HepG2 (cell line): ENCODE measurements at regions not wholly inside any gene's neighbourhood (a gene's known extent, or its start where the extent isn't known, plus 50 kb on each side); places are given as distances from the start of the nearest gene placed in this dataset.

Source experiments
- BRD4 ChIP-seq: sonication (generic); formaldehyde crosslinking; IDR thresholded peaks from 2 replicates; pipeline ENCODE4 v1.4.0; 2020; ENCODE audit warnings: missing genetic modification reagents
- CBX2 ChIP-seq, 2 experiments: fragments of 200-600 bp in 1 of 2; sonication (generic); formaldehyde crosslinking in 1 of 2; IDR thresholded peaks; 2 replicates each; pipeline versions ENCODE4 v1.7.0 to v1.8.1; 2018 to 2022; ENCODE audit warnings: low read depth in 2 of 2, low read length in 1 of 2, mild to moderate bottlenecking in 1 of 2, missing genetic modification reagents in 1 of 2
- ETV5 ChIP-seq: IDR thresholded peaks from 2 replicates; pipeline ENCODE4 v1.6.1; 2018; ENCODE audit warnings: missing biosample characterization, missing genetic modification reagents, inconsistent platforms, borderline replicate concordance
- FLYWCH1 ChIP-seq: sonication (generic); formaldehyde crosslinking; IDR thresholded peaks from 2 replicates; pipeline ENCODE4 v1.8.1; 2023; ENCODE audit warnings: mild to moderate bottlenecking, missing genetic modification reagents
- FOXP4 ChIP-seq: sonication (generic); formaldehyde crosslinking; IDR thresholded peaks from 2 replicates; pipeline ENCODE4 v1.4.0; 2020; ENCODE audit warnings: missing genetic modification reagents
- KDM2A ChIP-seq: sonication (generic); formaldehyde crosslinking; IDR thresholded peaks from 2 replicates; pipeline ENCODE4 v1.4.0; 2020; ENCODE audit warnings: low read depth, missing genetic modification reagents, borderline replicate concordance
- LBX2 ChIP-seq: sonication (generic); formaldehyde crosslinking; IDR thresholded peaks from 2 replicates; pipeline ENCODE4 v1.5.0; 2020; ENCODE audit warnings: missing genetic modification reagents, mild to moderate bottlenecking, borderline replicate concordance
- MATR3 ChIP-seq: sonication (generic); formaldehyde crosslinking; IDR thresholded peaks from 2 replicates; pipeline ENCODE4 v1.4.0; 2020; ENCODE audit warnings: missing genetic modification reagents
- MXD3 ChIP-seq: IDR thresholded peaks from 2 replicates; pipeline ENCODE4 v1.6.1; 2016; ENCODE audit warnings: mild to moderate bottlenecking, missing biosample characterization, missing genetic modification reagents
- MXD4 ChIP-seq: IDR thresholded peaks from 2 replicates; pipeline ENCODE4 v1.6.1; 2016; ENCODE audit warnings: mild to moderate bottlenecking, missing biosample characterization, missing genetic modification reagents
- NFIB ChIP-seq: sonication (generic); formaldehyde crosslinking; IDR thresholded peaks from 2 replicates; pipeline ENCODE4 v1.9.0; 2021; ENCODE audit warnings: missing genetic modification reagents, mild to moderate bottlenecking, borderline replicate concordance
- PCBP2 ChIP-seq: fragments of 200-400 bp; formaldehyde crosslinking; optimal IDR thresholded peaks from 2 replicates; pipeline ENCODE3; 2018; ENCODE audit warnings: low read length, low read depth; ENCODE audit not compliant: poor library complexity, severe bottlenecking
- PHF5A ChIP-seq: IDR thresholded peaks from one replicate; pipeline ENCODE4 v1.6.1; 2018; ENCODE audit warnings: low read depth, missing genetic modification reagents; ENCODE audit not compliant: unreplicated experiment
- SAFB2 ChIP-seq: sonication (generic); formaldehyde crosslinking; IDR thresholded peaks from 2 replicates; pipeline ENCODE4 v1.5.1; 2020; ENCODE audit warnings: missing genetic modification reagents, low read depth, mild to moderate bottlenecking, borderline replicate concordance
- SNAI1 ChIP-seq: sonication (generic); formaldehyde crosslinking; IDR thresholded peaks from 2 replicates; pipeline ENCODE4 v1.5.0; 2020; ENCODE audit warnings: mild to moderate bottlenecking, missing genetic modification reagents, borderline replicate concordance
- SRF ChIP-seq: IDR thresholded peaks from 2 replicates; pipeline ENCODE4 v1.6.1; 2011; ENCODE audit warnings: mild to moderate bottlenecking, low read depth, low read length, moderate library complexity
- ZBTB7B ChIP-seq: sonication (generic); formaldehyde crosslinking; IDR thresholded peaks from 2 replicates; pipeline ENCODE4 v1.4.0; 2020; ENCODE audit warnings: missing genetic modification reagents
- ZFP1 ChIP-seq: IDR thresholded peaks from 2 replicates; pipeline ENCODE4 v1.6.1; 2016
- ZKSCAN5 ChIP-seq: sonication (generic); formaldehyde crosslinking; IDR thresholded peaks from 2 replicates; pipeline ENCODE4 v1.5.1; 2020; ENCODE audit warnings: mild to moderate bottlenecking, missing genetic modification reagents
- ZMYM4 ChIP-seq: sonication (generic); formaldehyde crosslinking; IDR thresholded peaks from 2 replicates; pipeline ENCODE4 v1.8.1; 2023; ENCODE audit warnings: mild to moderate bottlenecking, missing genetic modification reagents
- ZNF18 ChIP-seq: sonication (generic); formaldehyde crosslinking; IDR thresholded peaks from 2 replicates; pipeline ENCODE4 v1.8.0; 2022; ENCODE audit warnings: mild to moderate bottlenecking, missing genetic modification reagents; ENCODE audit not compliant: insufficient replicate concordance
- ZNF234 ChIP-seq: sonication (generic); formaldehyde crosslinking; conservative IDR thresholded peaks from 2 replicates; pipeline ENCODE4 v1.5.1; 2020; ENCODE audit warnings: mild to moderate bottlenecking, missing genetic modification reagents
- ZNF292 ChIP-seq: sonication (generic); formaldehyde crosslinking; IDR thresholded peaks from 2 replicates; pipeline ENCODE4 v1.8.1; 2022; ENCODE audit warnings: mild to moderate bottlenecking, low read depth, missing genetic modification reagents, borderline replicate concordance
- ZNF317 ChIP-seq: sonication (generic); formaldehyde crosslinking; IDR thresholded peaks from 2 replicates; pipeline ENCODE4 v1.5.0; 2020; ENCODE audit warnings: mild to moderate bottlenecking, missing genetic modification reagents
- ZNF576 ChIP-seq: sonication (generic); formaldehyde crosslinking; IDR thresholded peaks from 2 replicates; pipeline ENCODE4 v1.4.0; 2020; ENCODE audit warnings: mild to moderate bottlenecking, missing genetic modification reagents
- ZNF580 ChIP-seq: IDR thresholded peaks from 2 replicates; pipeline ENCODE4 v1.6.1; 2016; ENCODE audit warnings: low read depth, borderline replicate concordance
- ZNF713 ChIP-seq: sonication (generic); formaldehyde crosslinking; IDR thresholded peaks from 2 replicates; pipeline ENCODE4 v1.4.0; 2020; ENCODE audit warnings: mild to moderate bottlenecking, missing genetic modification reagents

GRCh38 chr3:110773413-110773954 lies 298.1 kb upstream of the NECTIN3 start (continued):
- TF ChIP-seq PHF5A (CRISPR knock-in tag): peak; percentile 40
- TF ChIP-seq MXD3 (CRISPR knock-in tag): no peak
- TF ChIP-seq CBX2 (IDR thresholded peaks at IDR 0.05; ENCODE audit: low read depth, low read length): no peak
- TF ChIP-seq CBX2 (CRISPR knock-in tag; IDR thresholded peaks at IDR 0.05; ENCODE audit: low read depth): no peak
- TF ChIP-seq PCBP2: no peak
- TF ChIP-seq ZKSCAN5 (CRISPR knock-in tag): no peak
- TF ChIP-seq SNAI1: no peak
- TF ChIP-seq MATR3 (CRISPR knock-in tag): no peak
- no peak for TF ChIP-seq ZNF576
- no peak for TF ChIP-seq ZNF713
- TF ChIP-seq NFIB (CRISPR knock-in tag): no peak
- TF ChIP-seq ETV5 (CRISPR knock-in tag): no peak
- TF ChIP-seq FOXP4 (CRISPR knock-in tag): peak; percentile 87
- no peak for TF ChIP-seq FLYWCH1 (CRISPR knock-in tag)
- TF ChIP-seq ZNF580: no peak
- no peak for TF ChIP-seq SAFB2
- TF ChIP-seq ZNF18: no peak
- peak; percentile 100 for TF ChIP-seq SRF
- TF ChIP-seq ZMYM4 (CRISPR knock-in tag): peak; percentile 98
- peak; percentile 57; the same call in 1 of the 2 replicates for TF ChIP-seq ZNF292 (CRISPR knock-in tag)
- TF ChIP-seq LBX2: no peak
- TF ChIP-seq KDM2A: peak; percentile 60
- TF ChIP-seq ZNF317 (CRISPR knock-in tag): no peak
- TF ChIP-seq BRD4 (CRISPR knock-in tag): no peak
- no peak for TF ChIP-seq MXD4
- no peak; the same call in 1 of the 2 replicates for TF ChIP-seq ZFP1 (CRISPR knock-in tag)
- TF ChIP-seq ZNF234: no peak
- TF ChIP-seq ZBTB7B (CRISPR knock-in tag): peak; percentile 99
